Muscle of leg (tissue), 3 donors: ENCODE measurements at regions not wholly inside any gene's neighbourhood (a gene's known extent, or its start where the extent isn't known, plus 50 kb on each side); places are given as distances from the start of the nearest gene placed in this dataset.

Experiments
- DNase-seq: peaks from one replicate; pipeline ENCODE4 v3.0.0; 2013
- H3K27ac ChIP-seq: one replicate; pipeline ENCODE4 v1.5.1; 2013; ENCODE audit warnings: mild to moderate bottlenecking, low read length, control low read depth
- H3K27me3 ChIP-seq: one replicate; pipeline ENCODE4 v1.6.1; 2013; ENCODE audit warnings: low read length; ENCODE audit not compliant: control insufficient read depth, insufficient read depth
- H3K36me3 ChIP-seq: one replicate; pipeline ENCODE4 v1.6.1; 2013; ENCODE audit warnings: low read length; ENCODE audit not compliant: control insufficient read depth, insufficient read depth
- H3K4me1 ChIP-seq: one replicate; pipeline ENCODE4 v1.6.1; 2013; ENCODE audit warnings: low read length; ENCODE audit not compliant: control insufficient read depth, insufficient read depth
- H3K4me3 ChIP-seq: one replicate; pipeline ENCODE4 v1.5.1; 2013; ENCODE audit warnings: low read length, control low read depth
- H3K9me3 ChIP-seq: replicated peaks from 2 replicates; pipeline ENCODE4 v1.6.1; 2013; ENCODE audit warnings: low read depth, low read length; ENCODE audit not compliant: control insufficient read depth
- WGBS: methylation state at CpG from one replicate; pipeline ENCODE4 v1.1.5; 2013; ENCODE audit warnings: missing lambda C conversion rate; ENCODE audit not compliant: insufficient coverage; 5-methylcytosine and 5-hydroxymethylcytosine counted together

- WGBS, result no CpG with 5 or more reads among the region's 3 CpGs
- Histone ChIP-seq H3K9me3 (no peaks in the 10 kb centered on the region), H3K27ac (no peak overlapping the region), H3K36me3 (no peaks in the 10 kb centered on the region), H3K4me1 (no peaks in the 10 kb centered on the region), H3K27me3 (peaks cover 9% of the 10 kb centered on the region), H3K4me3 (no peak overlapping the region)
- DNase-seq, result no peak
These were observed 144.3 kb upstream of the GSC start for GRCh38 chr14:94914191-94914590.

DNA sequence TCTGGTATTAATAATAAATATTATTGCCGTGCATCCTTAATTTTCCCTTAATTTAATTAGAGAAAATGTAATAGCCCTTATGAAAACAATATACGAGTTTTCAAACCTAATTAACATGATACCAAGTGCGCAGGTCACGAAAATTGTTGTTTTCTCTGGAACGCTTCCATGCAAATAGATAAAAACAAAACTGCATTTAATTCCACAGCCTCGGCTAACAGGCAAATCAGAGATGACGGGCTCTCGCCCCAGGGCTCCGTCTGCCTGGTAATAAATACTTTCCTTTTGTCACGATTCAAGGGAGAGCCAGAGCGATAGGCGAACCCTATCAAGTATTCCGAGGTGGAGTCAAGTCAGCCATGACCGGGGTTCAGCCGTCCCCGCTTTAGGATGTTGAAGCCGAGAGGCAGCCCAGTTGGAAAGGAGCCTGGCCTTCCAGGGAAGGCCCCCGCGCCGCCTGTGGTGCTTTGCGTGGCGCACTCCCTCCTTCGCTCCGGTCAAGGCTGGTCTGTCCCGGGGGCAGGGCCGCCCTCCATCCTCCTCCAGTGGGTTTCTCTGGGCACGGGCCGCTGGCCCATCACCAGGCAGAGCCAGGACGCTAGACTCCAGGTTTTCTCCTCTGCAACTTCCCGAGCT, 137.8 kb upstream of the GSC start:
- no peaks in the 10 kb centered on the region for H3K4me1 ChIP-seq
- H3K4me3 ChIP-seq, result no peak overlapping the region
- peaks cover 7% of the 10 kb centered on the region for H3K27me3 ChIP-seq
- no peaks in the 10 kb centered on the region for H3K36me3 ChIP-seq
- no peak for DNase-seq
- H3K9me3 ChIP-seq, result no peaks in the 10 kb centered on the region
- no peak overlapping the region for H3K27ac ChIP-seq
- WGBS, result 73% methylated on average over 29 of the region's 30 CpGs

- no peak overlapping the region for H3K4me3 ChIP-seq
- no peak overlapping the region for H3K27ac ChIP-seq
- 20% methylated on average over 1 of the region's 6 CpGs for WGBS
- DNase-seq, result no peak
- peaks cover 5% of the 10 kb centered on the region for H3K27me3 ChIP-seq
- H3K36me3 ChIP-seq, result no peaks in the 10 kb centered on the region
- H3K9me3 ChIP-seq, result no peaks in the 10 kb centered on the region
- H3K4me1 ChIP-seq, result no peaks in the 10 kb centered on the region
These were observed 137.2 kb upstream of the GSC start for GRCh38 chr14:94906991-94907587.

DNA sequence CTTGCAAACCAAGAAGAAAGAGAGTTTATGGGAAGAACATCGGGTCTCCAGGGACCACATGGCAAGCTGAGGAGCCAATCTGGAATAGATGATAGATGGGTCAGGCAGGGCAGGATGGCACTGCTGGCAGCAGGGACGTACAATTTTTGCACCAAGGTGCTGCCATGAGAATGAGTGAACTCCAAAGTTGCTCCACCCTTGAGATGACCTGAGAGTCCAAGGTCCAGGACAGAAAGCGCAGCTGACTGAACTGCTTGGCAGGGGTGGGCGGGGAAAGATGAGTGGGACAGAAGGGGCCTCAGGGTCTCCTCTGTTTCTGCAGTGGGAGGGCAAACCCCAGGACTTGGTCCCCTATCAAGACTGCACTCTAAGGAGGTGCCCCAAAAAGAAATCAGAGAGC, 136.7 kb upstream of the GSC start:
- H3K4me1 ChIP-seq, result no peaks in the 10 kb centered on the region
- WGBS, result 95% methylated on average over 3 of the region's 4 CpGs
- no peak overlapping the region for H3K27ac ChIP-seq
- peaks cover 5% of the 10 kb centered on the region for H3K27me3 ChIP-seq
- no peak for DNase-seq
- H3K36me3 ChIP-seq, result no peaks in the 10 kb centered on the region
- no peak overlapping the region for H3K4me3 ChIP-seq
- no peaks in the 10 kb centered on the region for H3K9me3 ChIP-seq

- 69% methylated on average over 2 of the region's 4 CpGs for WGBS
- Histone ChIP-seq H3K36me3 (no peaks in the 10 kb centered on the region), H3K4me3 (no peak overlapping the region), H3K27ac (no peak overlapping the region), H3K27me3 (peaks cover 5% of the 10 kb centered on the region), H3K4me1 (peaks cover 4% of the 10 kb centered on the region), H3K9me3 (no peaks in the 10 kb centered on the region)
- no peak for DNase-seq
These were observed 134.7 kb upstream of the GSC start for GRCh38 chr14:94904636-94905035.

- Histone ChIP-seq H3K27me3 (peaks cover 5% of the 10 kb centered on the region), H3K36me3 (no peaks in the 10 kb centered on the region)
- no peak for DNase-seq
These were observed 134.0 kb upstream of the GSC start for GRCh38 chr14:94903883-94904282.

GRCh38 chr14:94903338-94903737, 133.4 kb upstream of the GSC start:
- no peak for DNase-seq
- Histone ChIP-seq H3K9me3 (no peaks in the 10 kb centered on the region), H3K27me3 (peaks cover 5% of the 10 kb centered on the region), H3K27ac (no peak overlapping the region), H3K36me3 (no peaks in the 10 kb centered on the region), H3K4me3 (no peak overlapping the region), H3K4me1 (peaks cover 4% of the 10 kb centered on the region)
- no CpG with 5 or more reads among the region's 4 CpGs for WGBS

More at GRCh38 chr14:94903883-94904282, 134.0 kb upstream of the GSC start:
- no peaks in the 10 kb centered on the region for H3K9me3 ChIP-seq
- H3K4me3 ChIP-seq, result no peak overlapping the region
- peaks cover 4% of the 10 kb centered on the region for H3K4me1 ChIP-seq
- H3K27ac ChIP-seq, result no peak overlapping the region
- 94% methylated on average over 2 of the region's 3 CpGs for WGBS

DNA sequence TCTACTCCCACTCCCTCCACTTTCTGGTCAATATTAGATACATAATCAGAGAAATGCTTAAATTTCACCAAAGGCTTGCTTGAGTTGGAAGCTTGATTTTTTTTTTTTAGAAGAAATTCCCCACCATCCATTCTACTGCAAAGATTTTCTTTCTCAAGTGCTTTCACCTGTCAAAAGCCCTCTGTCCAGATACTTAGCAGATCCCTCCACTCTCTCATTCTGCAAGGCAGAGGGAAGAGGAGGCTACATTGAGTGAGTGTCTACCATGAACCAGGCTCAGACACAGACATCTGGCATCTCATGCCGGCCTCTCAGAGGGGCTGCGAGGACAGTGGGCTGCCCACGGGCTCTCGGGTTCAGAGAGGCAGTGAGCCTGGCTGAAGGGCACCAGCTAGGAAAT, 127.6 kb upstream of the GSC start:
- WGBS, result 49% methylated on average over 4 of the region's 4 CpGs
- H3K27ac ChIP-seq, result no peak overlapping the region
- no peaks in the 10 kb centered on the region for H3K36me3 ChIP-seq
- peaks cover 4% of the 10 kb centered on the region for H3K27me3 ChIP-seq
- peaks cover 14% of the 10 kb centered on the region for H3K4me1 ChIP-seq
- no peak overlapping the region for H3K4me3 ChIP-seq
- no peak for DNase-seq
- H3K9me3 ChIP-seq, result no peaks in the 10 kb centered on the region

GRCh38 chr14:94897082-94897481, 127.2 kb upstream of the GSC start:
- Histone ChIP-seq H3K4me1 (peaks cover 14% of the 10 kb centered on the region), H3K27me3 (peaks cover 4% of the 10 kb centered on the region), H3K9me3 (no peaks in the 10 kb centered on the region), H3K36me3 (no peaks in the 10 kb centered on the region), H3K4me3 (no peak overlapping the region), H3K27ac (no peak overlapping the region)
- peak; percentile 77 for DNase-seq
- 40% methylated on average over 1 of the region's 6 CpGs for WGBS

DNA sequence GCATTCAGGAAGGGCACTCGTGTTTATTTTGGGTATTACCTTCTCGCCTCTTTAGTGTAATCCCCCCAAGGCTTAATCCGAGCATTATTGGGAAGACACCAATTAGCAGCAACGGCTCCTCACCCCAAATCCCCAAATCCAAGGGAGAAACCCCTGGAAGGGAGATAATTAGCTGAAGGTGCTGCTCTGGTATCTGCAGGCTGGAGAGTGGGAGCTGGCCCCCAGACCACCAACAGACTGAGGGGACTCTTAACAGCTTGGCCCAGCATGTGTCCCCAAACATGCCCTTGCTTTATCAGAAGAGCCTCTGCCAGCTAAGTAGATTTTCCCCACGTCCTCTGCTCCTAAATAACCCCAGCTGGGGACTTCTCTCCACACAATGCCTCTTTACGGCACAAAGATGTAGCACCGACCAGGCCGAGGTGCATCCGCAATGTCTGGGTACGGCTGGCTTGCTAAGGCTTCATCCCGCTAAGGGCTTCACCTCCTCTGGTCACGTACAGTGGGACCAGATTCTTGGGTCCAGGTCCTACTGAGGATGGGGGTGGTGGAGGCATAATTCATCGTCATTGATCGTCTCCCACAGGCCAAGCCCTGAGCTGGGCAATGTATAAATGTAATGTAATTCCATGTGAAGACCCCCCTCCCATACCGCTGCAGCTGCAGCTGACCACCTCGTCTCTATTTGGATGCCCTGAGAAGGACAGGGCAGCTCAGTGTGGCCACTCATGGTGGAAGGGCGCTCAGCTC, 123.7 kb upstream of the GSC start:
- Histone ChIP-seq H3K9me3 (no peaks in the 10 kb centered on the region), H3K27me3 (peaks cover 4% of the 10 kb centered on the region), H3K27ac (no peak overlapping the region), H3K4me3 (no peak overlapping the region), H3K36me3 (no peaks in the 10 kb centered on the region), H3K4me1 (peaks cover 12% of the 10 kb centered on the region)
- no peak for DNase-seq
- WGBS, result 89% methylated on average over 9 of the region's 17 CpGs
